ENCODE measurements at regions not wholly inside any gene's neighbourhood (a gene's known extent, or its start where the extent isn't known, plus 50 kb on each side); places are given as distances from the start of the nearest gene placed in this dataset.

GRCh38 chr9:119662329-119662728 is 293.1 kb upstream of the BRINP1 start:
- in situ Hi-C loops (cut with HindIII; ENCODE audit: low pct_ligation_motif_present, low sequenced_read_pairs) = no loop called here
- Histone ChIP-seq H3K36me3 (replicated peaks) (no peaks in the 10 kb centered on the region), H3K4me3 (ENCODE audit: low read depth, low read length) (no peak overlapping the region), H3K27ac (no peak overlapping the region), H3K27me3 (replicated peaks) (no peaks in the 10 kb centered on the region)
- DNase-seq = no peak
- TF ChIP-seq CTCF (IDR thresholded peaks at IDR 0.05; ENCODE audit: low read depth, low read length, missing control alignments) = no peak

GRCh38 chr9:119652931-119653330 is 283.7 kb upstream of the BRINP1 start:
- H3K27me3 ChIP-seq (replicated peaks) = no peaks in the 10 kb centered on the region
- no peaks in the 10 kb centered on the region for H3K36me3 ChIP-seq (replicated peaks)
- no peak overlapping the region for H3K27ac ChIP-seq
- in situ Hi-C loops (cut with HindIII; ENCODE audit: low pct_ligation_motif_present, low sequenced_read_pairs) = no loop called here
- no peak for DNase-seq
- TF ChIP-seq CTCF (IDR thresholded peaks at IDR 0.05; ENCODE audit: low read depth, low read length, missing control alignments) = no peak
- no peak overlapping the region for H3K4me3 ChIP-seq (ENCODE audit: low read depth, low read length)

- TF ChIP-seq CTCF (IDR thresholded peaks at IDR 0.05; ENCODE audit: low read depth, low read length, missing control alignments) = no peak
- DNase-seq = no peak
- H3K27ac ChIP-seq = no peak overlapping the region
- H3K36me3 ChIP-seq (replicated peaks) = no peaks in the 10 kb centered on the region
- no peaks in the 10 kb centered on the region for H3K27me3 ChIP-seq (replicated peaks)
- in situ Hi-C loops (cut with HindIII; ENCODE audit: low pct_ligation_motif_present, low sequenced_read_pairs) = no loop called here
- no peak overlapping the region for H3K4me3 ChIP-seq (ENCODE audit: low read depth, low read length)
Measured at GRCh38 chr9:119649205-119649604, 280.0 kb upstream of the BRINP1 start.

GRCh38 chr9:119639287-119639955 is 270.2 kb upstream of the BRINP1 start:
- no peak overlapping the region for H3K4me3 ChIP-seq (ENCODE audit: low read depth, low read length)
- in situ Hi-C loops (cut with HindIII; ENCODE audit: low pct_ligation_motif_present, low sequenced_read_pairs) = no loop called here
- no peaks in the 10 kb centered on the region for H3K36me3 ChIP-seq (replicated peaks)
- no peaks in the 10 kb centered on the region for H3K27me3 ChIP-seq (replicated peaks)
- no peak for DNase-seq
- no peak for TF ChIP-seq CTCF (IDR thresholded peaks at IDR 0.05; ENCODE audit: low read depth, low read length, missing control alignments)
- H3K27ac ChIP-seq = no peak overlapping the region

GRCh38 chr9:119634006-119634405 is 264.8 kb upstream of the BRINP1 start:
- Histone ChIP-seq H3K27ac (no peak overlapping the region), H3K36me3 (replicated peaks) (no peaks in the 10 kb centered on the region), H3K4me3 (ENCODE audit: low read depth, low read length) (no peak overlapping the region), H3K27me3 (replicated peaks) (no peaks in the 10 kb centered on the region)
- in situ Hi-C loops (cut with HindIII; ENCODE audit: low pct_ligation_motif_present, low sequenced_read_pairs) = no loop called here
- DNase-seq = no peak
- no peak for TF ChIP-seq CTCF (IDR thresholded peaks at IDR 0.05; ENCODE audit: low read depth, low read length, missing control alignments)

- TF ChIP-seq CTCF (IDR thresholded peaks at IDR 0.05; ENCODE audit: low read depth, low read length, missing control alignments) = no peak
- no peaks in the 10 kb centered on the region for H3K36me3 ChIP-seq (replicated peaks)
- no peak for DNase-seq
- no peaks in the 10 kb centered on the region for H3K27me3 ChIP-seq (replicated peaks)
- no peak overlapping the region for H3K4me3 ChIP-seq (ENCODE audit: low read depth, low read length)
- H3K27ac ChIP-seq = no peak overlapping the region
- in situ Hi-C loops (cut with HindIII; ENCODE audit: low pct_ligation_motif_present, low sequenced_read_pairs) = no loop called here
Measured at GRCh38 chr9:119611565-119611964, 242.3 kb upstream of the BRINP1 start.

All from brain microvascular endothelial cell (primary cell).